Mucosa of rectum (tissue), 2 donors: ENCODE measurements at regions not wholly inside any gene's neighbourhood (a gene's known extent, or its start where the extent isn't known, plus 50 kb on each side); places are given as distances from the start of the nearest gene placed in this dataset.
"Not testable (repeated sequence)": the region's sequence is repeated elsewhere in the genome, so short reads cannot be mapped to it uniquely, and the experiment has no call there.

Experiments used
- H3K27ac ChIP-seq, 2 donors: one replicate each; pipeline ENCODE4 v1.7.0; 2013; ENCODE audit warnings: inconsistent platforms in 2 of 2, low read depth in 2 of 2, low read length in 2 of 2
- H3K27me3 ChIP-seq, 2 donors: one replicate each; pipeline ENCODE4 v1.7.0; 2013; ENCODE audit warnings: low read length in 2 of 2; ENCODE audit not compliant: control insufficient read depth in 2 of 2, insufficient read depth in 2 of 2
- H3K36me3 ChIP-seq, 2 donors: one replicate each; pipeline ENCODE4 v1.7.0; 2013; ENCODE audit warnings: low read length in 2 of 2; ENCODE audit not compliant: control insufficient read depth in 2 of 2, insufficient read depth in 2 of 2
- H3K4me1 ChIP-seq, 2 donors: one replicate each; pipeline ENCODE4 v1.7.0; 2013; ENCODE audit warnings: low read length in 2 of 2, mild to moderate bottlenecking in 1 of 2; ENCODE audit not compliant: control insufficient read depth in 2 of 2, insufficient read depth in 2 of 2
- H3K4me3 ChIP-seq, 2 donors: one replicate each; pipeline ENCODE4 v1.7.0; 2013; ENCODE audit warnings: low read length in 2 of 2
- H3K9ac ChIP-seq, 2 donors: one replicate each; pipeline ENCODE4 v1.7.0; 2013; ENCODE audit warnings: low read length in 2 of 2, low read depth in 1 of 2, mild to moderate bottlenecking in 1 of 2
- H3K9me3 ChIP-seq, 2 donors: one replicate each; pipeline ENCODE4 v1.7.0; 2013; ENCODE audit warnings: low read length in 2 of 2; ENCODE audit not compliant: control insufficient read depth in 2 of 2
- donor health status: healthy.
- donor health status: Normal muscosa, but diverticular disease.

DNA sequence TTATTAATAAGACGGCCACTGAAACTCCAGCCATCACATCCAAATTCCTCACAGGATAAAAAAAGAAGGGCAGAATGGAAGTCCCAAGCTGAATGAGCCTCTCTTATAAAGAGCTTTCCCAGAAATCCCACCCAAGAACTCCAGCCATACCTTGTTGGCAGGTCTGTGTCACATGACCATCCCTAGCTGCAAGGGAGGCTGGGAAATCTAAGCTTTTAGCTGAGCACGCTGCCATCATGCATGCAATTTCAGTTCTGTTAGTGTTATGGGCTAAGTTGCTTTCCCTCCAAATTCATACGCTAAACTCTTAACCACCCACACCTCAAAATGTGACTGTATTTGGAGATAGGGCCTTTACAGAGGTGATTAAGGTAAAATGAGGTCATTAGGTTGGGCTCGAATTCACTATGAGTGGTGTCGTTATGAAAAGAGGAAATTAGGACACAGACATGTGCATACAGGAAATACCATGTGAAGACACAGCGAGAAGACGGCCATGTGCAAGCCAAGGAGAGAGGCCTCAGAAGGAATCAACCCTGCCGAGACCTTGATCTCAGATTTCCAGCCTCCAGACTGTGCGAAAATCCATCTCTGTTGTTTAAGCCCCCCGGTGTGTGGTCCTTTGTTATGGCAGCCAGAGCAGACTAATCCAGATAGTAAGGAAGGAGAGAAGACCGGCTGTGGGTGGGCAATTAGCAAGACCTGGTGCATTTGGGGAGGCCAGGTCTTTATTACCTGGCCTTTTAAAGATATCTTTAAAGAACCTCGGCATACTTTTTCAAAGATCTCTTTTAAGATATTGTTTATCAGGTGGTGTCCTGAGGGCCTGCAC is 317.6 kb downstream of the BCOR start:
- no peak overlapping the region for H3K9ac ChIP-seq

DNA sequence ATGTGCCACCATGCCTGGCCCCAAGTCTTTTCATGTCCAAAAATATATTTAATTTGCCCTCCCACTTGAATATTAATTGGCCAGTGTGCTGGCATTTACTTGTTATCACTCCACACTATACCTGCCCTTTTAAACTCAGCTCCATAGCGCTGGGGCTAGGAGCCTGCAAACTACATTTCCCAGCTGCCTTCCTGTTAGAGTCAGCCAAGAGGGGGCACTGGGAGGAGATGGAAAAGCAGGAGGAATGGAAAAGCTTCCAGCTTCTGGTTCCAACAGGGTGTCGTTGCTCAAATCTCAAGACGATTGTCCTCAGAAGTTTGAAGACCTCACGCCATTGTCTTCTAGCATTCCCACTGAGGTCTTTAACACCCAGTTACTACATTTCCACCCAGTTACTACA is 315.5 kb downstream of the BCOR start:
- H3K9ac ChIP-seq = no peak overlapping the region
- no peak overlapping the region for H3K27ac ChIP-seq
- H3K27me3 ChIP-seq = peaks cover 0 to 7% of the 10 kb centered on the region in 2 donors
- no peaks in the 10 kb centered on the region for H3K4me1 ChIP-seq
- no peaks in the 10 kb centered on the region for H3K36me3 ChIP-seq
- H3K4me3 ChIP-seq = no peak overlapping the region
- H3K9me3 ChIP-seq = no peaks in the 10 kb centered on the region

More for the DNA sequence above, 317.6 kb downstream of the BCOR start:
- Histone ChIP-seq H3K4me1 (no peaks in the 10 kb centered on the region), H3K36me3 (no peaks in the 10 kb centered on the region), H3K27me3 (peaks cover 0 to 4% of the 10 kb centered on the region in 2 donors), H3K9me3 (no peaks in the 10 kb centered on the region), H3K27ac (no peak overlapping the region), H3K4me3 (no peak overlapping the region)

DNA sequence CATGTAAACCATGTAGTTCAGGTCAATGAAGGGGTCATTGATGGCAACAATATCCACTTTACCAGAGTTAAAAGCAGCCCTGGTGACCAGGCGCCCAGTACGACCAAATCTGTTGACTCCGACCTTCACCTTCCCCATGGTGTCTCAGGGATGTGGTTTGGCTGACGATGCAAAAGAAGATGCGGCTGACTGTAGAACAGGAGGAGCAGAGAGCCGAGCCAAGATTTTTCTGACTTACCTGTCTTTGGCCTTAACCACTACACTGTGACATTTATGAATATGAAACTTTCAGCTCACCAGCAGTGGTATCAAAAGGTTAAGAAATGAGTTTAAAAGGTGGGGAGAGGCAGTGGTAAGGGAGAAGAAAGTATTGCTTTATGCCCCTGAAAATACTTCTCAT is 309.8 kb downstream of the BCOR start:
- Histone ChIP-seq H3K36me3 (no peaks in the 10 kb centered on the region), H3K27me3 (peaks cover 0 to 4% of the 10 kb centered on the region in 2 donors), H3K9me3 (no peaks in the 10 kb centered on the region), H3K9ac (no peak overlapping the region), H3K4me3 (no peak overlapping the region), H3K4me1 (no peaks in the 10 kb centered on the region), H3K27ac (no peak overlapping the region)

DNA sequence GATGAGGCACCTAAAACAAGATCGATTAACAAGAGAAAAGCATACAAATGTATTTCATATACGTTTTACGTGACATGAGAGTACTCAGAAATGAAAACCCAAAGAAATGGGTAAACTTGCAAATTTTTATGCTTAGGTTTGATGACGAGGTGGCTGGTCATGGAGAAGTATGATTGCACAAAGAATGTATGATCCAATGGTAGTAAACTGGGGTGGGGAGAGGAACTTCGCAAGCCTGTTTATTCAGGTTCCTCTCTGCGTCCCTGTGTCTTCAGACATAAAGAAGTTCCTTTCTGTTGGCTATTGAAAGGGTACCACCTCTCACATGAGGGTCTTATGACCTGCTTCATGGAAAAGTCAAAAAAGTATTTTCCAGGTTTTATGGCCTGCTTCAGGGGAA is 309.2 kb downstream of the BCOR start:
- H3K27me3 ChIP-seq = peaks cover 0 to 4% of the 10 kb centered on the region in 2 donors
- no peak overlapping the region for H3K9ac ChIP-seq
- no peak overlapping the region for H3K4me3 ChIP-seq
- no peaks in the 10 kb centered on the region for H3K9me3 ChIP-seq
- no peaks in the 10 kb centered on the region for H3K4me1 ChIP-seq
- H3K36me3 ChIP-seq = no peaks in the 10 kb centered on the region
- H3K27ac ChIP-seq = no peak overlapping the region

DNA sequence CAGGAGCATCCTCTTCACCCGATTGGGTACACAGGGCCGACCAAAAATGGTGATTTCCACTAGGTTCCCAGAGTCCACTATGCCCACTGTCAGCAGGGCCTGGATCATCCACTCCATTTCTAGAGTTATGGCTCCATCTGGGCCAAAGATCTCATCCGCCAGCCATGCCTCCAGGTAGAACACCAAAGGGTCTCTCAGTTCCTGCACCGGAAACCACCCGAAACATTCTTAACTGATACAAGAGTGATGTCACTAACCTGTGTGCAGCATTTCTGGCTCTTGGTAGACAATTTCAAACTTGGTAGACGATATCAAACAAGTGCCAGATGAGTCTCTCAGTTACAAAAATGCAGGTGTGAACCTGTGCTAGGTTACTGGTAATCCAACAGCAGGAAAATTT is 306.1 kb downstream of the BCOR start:
- H3K4me1 ChIP-seq = no peaks in the 10 kb centered on the region
- H3K4me3 ChIP-seq = no peak overlapping the region
- H3K27ac ChIP-seq = no peak overlapping the region
- H3K9me3 ChIP-seq = no peaks in the 10 kb centered on the region
- peaks cover 0 to 5% of the 10 kb centered on the region in 2 donors for H3K27me3 ChIP-seq
- no peak overlapping the region for H3K9ac ChIP-seq
- H3K36me3 ChIP-seq = no peaks in the 10 kb centered on the region

DNA sequence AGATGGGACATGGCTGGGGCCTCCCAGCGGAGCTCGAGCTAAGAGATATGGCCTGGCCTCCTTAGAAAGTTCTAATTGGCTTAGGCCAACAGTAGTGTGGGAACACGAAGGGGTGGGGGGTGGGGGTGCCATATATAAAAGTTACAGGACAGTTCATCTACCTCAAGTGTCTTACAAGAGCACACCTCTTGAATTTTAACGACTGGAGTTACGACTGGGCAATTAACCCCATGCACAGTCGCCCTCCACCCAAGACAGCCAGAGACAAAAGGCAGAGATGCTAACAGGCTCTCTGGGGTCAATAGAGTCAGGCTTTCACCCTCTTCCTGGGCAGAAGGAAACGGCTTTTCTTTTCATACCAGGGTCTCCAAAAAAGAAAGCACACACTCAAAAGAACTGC is 302.2 kb downstream of the BCOR start:
- Histone ChIP-seq H3K9me3 (no peaks in the 10 kb centered on the region), H3K36me3 (no peaks in the 10 kb centered on the region), H3K27me3 (peaks cover 0 to 7% of the 10 kb centered on the region in 2 donors), H3K4me3 (no peak overlapping the region), H3K4me1 (no peaks in the 10 kb centered on the region), H3K9ac (no peak overlapping the region), H3K27ac (no peak overlapping the region)

DNA sequence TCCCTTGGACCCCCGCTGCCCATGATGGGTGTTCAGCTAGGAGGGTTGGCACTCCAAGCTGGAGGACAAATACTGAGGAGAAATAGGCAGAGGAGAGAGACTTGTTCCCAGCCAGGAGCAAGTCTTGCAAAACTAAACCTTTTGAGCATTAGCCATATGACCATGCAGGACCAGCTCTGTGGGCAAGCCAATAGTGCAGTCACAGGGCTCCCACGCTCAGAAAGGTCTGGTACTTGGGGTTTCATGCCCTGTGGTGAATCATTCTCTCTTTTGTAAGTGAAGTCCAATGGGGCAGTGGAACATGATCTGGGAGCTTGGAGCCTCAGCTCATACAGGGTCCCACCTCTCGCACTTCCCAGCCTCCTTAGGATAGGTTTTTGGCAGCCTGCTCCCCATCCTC is 300.9 kb downstream of the BCOR start:
- H3K9ac ChIP-seq = no peak overlapping the region
- no peaks in the 10 kb centered on the region for H3K4me1 ChIP-seq
- H3K27me3 ChIP-seq = peaks cover 0 to 7% of the 10 kb centered on the region in 2 donors
- no peaks in the 10 kb centered on the region for H3K9me3 ChIP-seq
- H3K36me3 ChIP-seq = no peaks in the 10 kb centered on the region
- no peak overlapping the region for H3K4me3 ChIP-seq
- H3K27ac ChIP-seq = no peak overlapping the region

DNA sequence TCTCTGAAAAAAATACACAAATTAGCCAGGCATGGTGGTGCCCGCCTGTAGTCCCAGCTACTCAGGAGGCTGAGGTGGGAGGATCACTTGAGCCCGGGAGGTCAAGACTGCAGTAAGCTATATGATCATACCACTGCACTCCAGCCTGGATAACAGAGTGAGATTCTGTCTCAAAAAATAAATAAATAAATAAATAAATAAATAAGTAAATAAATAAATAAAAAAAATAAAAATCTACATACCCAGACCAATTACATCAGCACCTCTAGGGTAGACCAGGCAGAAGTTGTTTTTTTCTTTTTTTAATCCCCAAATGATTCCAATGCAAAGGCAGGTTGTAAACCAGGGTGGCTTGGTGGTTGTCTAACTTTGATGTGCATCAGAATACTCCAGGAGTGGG is 299.3 kb downstream of the BCOR start:
- H3K4me3 ChIP-seq, H3K4me1 ChIP-seq, H3K36me3 ChIP-seq, H3K27ac ChIP-seq, H3K27me3 ChIP-seq, H3K9ac ChIP-seq, H3K9me3 ChIP-seq: not testable (repeated sequence)

DNA sequence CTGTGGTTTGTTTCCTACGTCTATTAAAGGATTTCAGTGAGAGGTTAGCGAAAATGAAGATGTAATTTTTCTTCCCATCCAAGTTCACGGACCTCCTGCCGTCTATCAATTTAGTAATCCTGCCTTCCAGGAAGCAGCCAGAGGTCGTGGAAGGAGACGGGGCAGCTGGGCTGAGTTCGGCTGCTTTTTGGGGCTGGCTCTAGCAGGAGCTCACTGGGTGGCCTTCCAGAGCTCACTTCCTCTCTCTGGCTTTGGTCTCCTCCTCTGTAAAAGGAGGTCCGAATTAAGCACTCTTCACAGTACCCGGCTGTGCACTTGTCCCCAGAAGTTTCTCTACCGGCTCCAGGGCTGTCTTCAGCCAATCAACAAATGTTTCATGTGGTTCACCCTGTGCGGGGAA is 295.4 kb downstream of the BCOR start:
- Histone ChIP-seq H3K27me3 (peaks cover 3% of the 10 kb centered on the region in 2 donors), H3K27ac (no peak overlapping the region), H3K9ac (no peak overlapping the region)

DNA sequence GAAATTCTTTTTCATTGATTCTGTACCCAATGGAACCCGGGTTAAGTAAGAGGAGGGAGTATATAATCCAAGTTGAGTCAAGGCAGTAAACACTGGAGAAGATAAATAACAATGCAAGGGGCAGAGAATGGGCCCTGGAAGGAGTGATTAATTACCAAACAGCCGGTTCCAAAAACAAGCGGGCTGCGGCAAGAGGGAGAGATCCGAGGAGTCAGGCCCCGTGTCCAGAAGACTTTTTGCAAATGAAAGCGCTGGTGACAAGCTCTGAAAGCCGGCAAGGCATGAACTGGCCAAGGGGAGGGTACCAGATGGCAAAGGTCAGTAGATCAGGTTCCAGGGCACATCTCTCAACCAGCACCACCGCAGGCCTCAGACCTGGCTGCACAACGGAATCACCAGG is 294.9 kb downstream of the BCOR start:
- Histone ChIP-seq H3K36me3 (no peaks in the 10 kb centered on the region), H3K4me3 (no peak overlapping the region), H3K27ac (no peak overlapping the region), H3K4me1 (no peaks in the 10 kb centered on the region), H3K9ac (no peak overlapping the region), H3K27me3 (peaks cover 3% of the 10 kb centered on the region in 2 donors), H3K9me3 (no peaks in the 10 kb centered on the region)

More for the DNA sequence above, 295.4 kb downstream of the BCOR start:
- Histone ChIP-seq H3K4me3 (no peak overlapping the region), H3K36me3 (no peaks in the 10 kb centered on the region), H3K9me3 (no peaks in the 10 kb centered on the region), H3K4me1 (no peaks in the 10 kb centered on the region)
